NCI-H510A (cell line): ENCODE measurements at regions not wholly inside any gene's neighbourhood (a gene's known extent, or its start where the extent isn't known, plus 50 kb on each side); places are given as distances from the start of the nearest gene placed in this dataset.
A peak's percentile ranks its signal among the peaks of the same experiment; 100 is the strongest.

Source experiments
- DNase-seq: peaks from one replicate; lab custom pipeline; 2025; lab: John Stamatoyannopoulos, UW

- DNase-seq, result peak; percentile 10
Measured at GRCh38 chr13:104414771-104415170, 1348.6 kb upstream of the SLC10A2 start.

GRCh38 chr13:104414181-104414580 lies 1348.0 kb upstream of the SLC10A2 start:
- DNase-seq, result no peak

GRCh38 chr13:104411141-104411765 lies 1345.0 kb upstream of the SLC10A2 start:
- DNase-seq, result no peak

GRCh38 chr13:104408733-104409132 lies 1342.5 kb upstream of the SLC10A2 start:
- DNase-seq, result no peak

GRCh38 chr13:104404325-104404724 lies 1338.1 kb upstream of the SLC10A2 start:
- no peak for DNase-seq

- DNase-seq, result no peak
Measured at GRCh38 chr13:104389691-104390090, 1323.5 kb upstream of the SLC10A2 start.

- DNase-seq, result no peak
Measured at GRCh38 chr13:104387510-104387909, 1321.3 kb upstream of the SLC10A2 start.

- no peak for DNase-seq
Measured at GRCh38 chr13:104385404-104385803, 1319.2 kb upstream of the SLC10A2 start.

- DNase-seq, result no peak
Measured at GRCh38 chr13:104382951-104383350, 1316.7 kb upstream of the SLC10A2 start.

GRCh38 chr13:104376588-104376987 lies 1310.4 kb upstream of the SLC10A2 start:
- DNase-seq, result no peak

GRCh38 chr13:104375614-104376013 lies 1309.4 kb upstream of the SLC10A2 start:
- no peak for DNase-seq

GRCh38 chr13:104372095-104372655 lies 1306.0 kb upstream of the SLC10A2 start:
- no peak for DNase-seq

GRCh38 chr13:104365430-104365829 lies 1299.2 kb upstream of the SLC10A2 start:
- DNase-seq, result no peak

GRCh38 chr13:104357672-104358354 lies 1291.6 kb upstream of the SLC10A2 start:
- DNase-seq, result no peak

- DNase-seq, result no peak
Measured at GRCh38 chr13:104357174-104357573, 1291.0 kb upstream of the SLC10A2 start.

GRCh38 chr13:104355041-104355670 lies 1288.9 kb upstream of the SLC10A2 start:
- no peak for DNase-seq

- DNase-seq, result no peak
Measured at GRCh38 chr13:104327211-104327610, 1261.0 kb upstream of the SLC10A2 start.

GRCh38 chr13:104326523-104326922 lies 1260.3 kb upstream of the SLC10A2 start:
- DNase-seq, result no peak

GRCh38 chr13:104321756-104322155 lies 1255.5 kb upstream of the SLC10A2 start:
- no peak for DNase-seq

GRCh38 chr13:104320446-104320845 lies 1254.2 kb upstream of the SLC10A2 start:
- no peak for DNase-seq

GRCh38 chr13:104318121-104318520 lies 1251.9 kb upstream of the SLC10A2 start:
- no peak for DNase-seq

GRCh38 chr13:104315606-104316005 lies 1249.4 kb upstream of the SLC10A2 start:
- no peak for DNase-seq

GRCh38 chr13:104314926-104315535 lies 1248.8 kb upstream of the SLC10A2 start:
- no peak for DNase-seq
